BE2C (cell line): ENCODE measurements at regions not wholly inside any gene's neighbourhood (a gene's known extent, or its start where the extent isn't known, plus 50 kb on each side); places are given as distances from the start of the nearest gene placed in this dataset.

Source experiments
- DNase-seq: peaks from one replicate; pipeline ENCODE4 v3.0.0-alpha.2; 2020
- H3K27me3 ChIP-seq: fragments of 250-450 bp; sonication (Bioruptor Pico); 2 replicates; pipeline ENCODE4 v1.5.1; 2020; ENCODE audit warnings: mild to moderate bottlenecking
- H3K36me3 ChIP-seq: fragments of 250-450 bp; sonication (Bioruptor Pico); 2 replicates; pipeline ENCODE4 v1.5.1; 2020; ENCODE audit warnings: mild to moderate bottlenecking
- H3K4me1 ChIP-seq: fragments of 250-450 bp; sonication (Bioruptor Pico); 2 replicates; pipeline ENCODE4 v1.5.1; 2020
- H3K4me3 ChIP-seq: 2 replicates; pipeline ENCODE4 v1.5.1; 2011; ENCODE audit warnings: low read depth, low read length
- H3K9me3 ChIP-seq: fragments of 250-450 bp; sonication (Bioruptor Pico); 2 replicates; pipeline ENCODE4 v1.5.1; 2020
- CTCF ChIP-seq: IDR thresholded peaks from 2 replicates; pipeline ENCODE4 v1.5.1; 2012; ENCODE audit warnings: mild to moderate bottlenecking, low read depth, low read length

- H3K4me1 ChIP-seq: peaks cover 3% of the 10 kb centered on the region; the same call in 1 of the 2 replicates
- H3K4me3 ChIP-seq: no peak overlapping the region
- H3K27me3 ChIP-seq: no peaks in the 10 kb centered on the region
- no peak for TF ChIP-seq CTCF
- H3K9me3 ChIP-seq: no peaks in the 10 kb centered on the region
- no peaks in the 10 kb centered on the region for H3K36me3 ChIP-seq
- DNase-seq: no peak
Observed at GRCh38 chr4:17286752-17287460, 225.0 kb downstream of the QDPR start.

- peaks cover 3% of the 10 kb centered on the region; the same call in 1 of the 2 replicates for H3K4me1 ChIP-seq
- no peak overlapping the region for H3K4me3 ChIP-seq
- DNase-seq: no peak
- TF ChIP-seq CTCF: no peak
- H3K27me3 ChIP-seq: no peaks in the 10 kb centered on the region
- no peaks in the 10 kb centered on the region for H3K9me3 ChIP-seq
- H3K36me3 ChIP-seq: no peaks in the 10 kb centered on the region
Observed at GRCh38 chr4:17285747-17286146, 226.1 kb downstream of the QDPR start.

- DNase-seq: no peak
- Histone ChIP-seq H3K4me3 (no peak overlapping the region), H3K27me3 (no peaks in the 10 kb centered on the region), H3K9me3 (no peaks in the 10 kb centered on the region), H3K4me1 (no peaks in the 10 kb centered on the region; the same call in none of the 2 replicates), H3K36me3 (no peaks in the 10 kb centered on the region)
- TF ChIP-seq CTCF: no peak
Observed at GRCh38 chr4:17284323-17285175, 227.3 kb downstream of the QDPR start.

GRCh38 chr4:17283832-17284231 is 228.1 kb downstream of the QDPR start:
- TF ChIP-seq CTCF: no peak
- no peak overlapping the region for H3K4me3 ChIP-seq
- H3K9me3 ChIP-seq: no peaks in the 10 kb centered on the region
- peak; percentile 35 for DNase-seq
- no peaks in the 10 kb centered on the region for H3K36me3 ChIP-seq
- no peaks in the 10 kb centered on the region for H3K27me3 ChIP-seq
- no peaks in the 10 kb centered on the region; the same call in none of the 2 replicates for H3K4me1 ChIP-seq

GRCh38 chr4:17283251-17283650 is 228.6 kb downstream of the QDPR start:
- Histone ChIP-seq H3K9me3 (no peaks in the 10 kb centered on the region), H3K4me1 (no peaks in the 10 kb centered on the region; the same call in none of the 2 replicates), H3K4me3 (no peak overlapping the region), H3K36me3 (no peaks in the 10 kb centered on the region), H3K27me3 (no peaks in the 10 kb centered on the region)
- TF ChIP-seq CTCF: no peak
- no peak for DNase-seq
